Lower lobe of right lung (tissue), 2 donors: ENCODE measurements at regions not wholly inside any gene's neighbourhood (a gene's known extent, or its start where the extent isn't known, plus 50 kb on each side); places are given as distances from the start of the nearest gene placed in this dataset.

Source experiments
- ATAC-seq, 2 donors: fragments of 200-7000 bp; cut with Tn5 transposase; one replicate each; pipeline ENCODE4 v1.9.1; 2020 to 2022; ENCODE audit warnings: mild to moderate bottlenecking in 2 of 2, moderate library complexity in 2 of 2
- DNase-seq: peaks from one replicate; pipeline ENCODE4 v3.0.0-alpha.2; 2020
- H3K27ac ChIP-seq: fragments of 200-600 bp; one replicate; pipeline ENCODE4 v1.8.0; 2022
- H3K27me3 ChIP-seq: fragments of 200-600 bp; one replicate; pipeline ENCODE4 v1.8.0; 2022; ENCODE audit warnings: low read depth
- H3K36me3 ChIP-seq: fragments of 200-600 bp; one replicate; pipeline ENCODE4 v1.8.0; 2022; ENCODE audit warnings: mild to moderate bottlenecking
- H3K4me1 ChIP-seq: fragments of 200-600 bp; one replicate; pipeline ENCODE4 v1.8.0; 2022
- H3K4me3 ChIP-seq: fragments of 200-600 bp; one replicate; pipeline ENCODE4 v1.8.0; 2022; ENCODE audit warnings: mild to moderate bottlenecking
- H3K9me3 ChIP-seq: fragments of 200-600 bp; one replicate; pipeline ENCODE4 v1.8.0; 2022
- intact Hi-C: fragments of 100-400 bp; cut with DNase I; formaldehyde crosslinking; loops from one replicate; pipeline ENCODE4 v1.11.0; 2022
- TF ChIP-seq, protein P1 (sequence below): fragments of 200-600 bp; IDR thresholded peaks from one replicate; pipeline ENCODE4 v1.8.0; 2022; ENCODE audit warnings: antibody characterized with exemption, mild to moderate bottlenecking
- donor health status: DM: no; HTN: yes; CAD: no; lungs with severe emphysema.

- Histone ChIP-seq H3K27ac (no peak overlapping the region), H3K4me3 (no peak overlapping the region), H3K4me1 (no peaks in the 10 kb centered on the region), H3K9me3 (no peaks in the 10 kb centered on the region), H3K27me3 (no peaks in the 10 kb centered on the region), H3K36me3 (no peaks in the 10 kb centered on the region)
- intact Hi-C loops = no loop called here
- no peak for ATAC-seq
- DNase-seq = no peak
- TF ChIP-seq, protein P1, sequence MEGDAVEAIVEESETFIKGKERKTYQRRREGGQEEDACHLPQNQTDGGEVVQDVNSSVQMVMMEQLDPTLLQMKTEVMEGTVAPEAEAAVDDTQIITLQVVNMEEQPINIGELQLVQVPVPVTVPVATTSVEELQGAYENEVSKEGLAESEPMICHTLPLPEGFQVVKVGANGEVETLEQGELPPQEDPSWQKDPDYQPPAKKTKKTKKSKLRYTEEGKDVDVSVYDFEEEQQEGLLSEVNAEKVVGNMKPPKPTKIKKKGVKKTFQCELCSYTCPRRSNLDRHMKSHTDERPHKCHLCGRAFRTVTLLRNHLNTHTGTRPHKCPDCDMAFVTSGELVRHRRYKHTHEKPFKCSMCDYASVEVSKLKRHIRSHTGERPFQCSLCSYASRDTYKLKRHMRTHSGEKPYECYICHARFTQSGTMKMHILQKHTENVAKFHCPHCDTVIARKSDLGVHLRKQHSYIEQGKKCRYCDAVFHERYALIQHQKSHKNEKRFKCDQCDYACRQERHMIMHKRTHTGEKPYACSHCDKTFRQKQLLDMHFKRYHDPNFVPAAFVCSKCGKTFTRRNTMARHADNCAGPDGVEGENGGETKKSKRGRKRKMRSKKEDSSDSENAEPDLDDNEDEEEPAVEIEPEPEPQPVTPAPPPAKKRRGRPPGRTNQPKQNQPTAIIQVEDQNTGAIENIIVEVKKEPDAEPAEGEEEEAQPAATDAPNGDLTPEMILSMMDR = no peak
Observed at GRCh38 chr6:80923816-80924215, 817.3 kb downstream of the BCKDHB start.

DNA sequence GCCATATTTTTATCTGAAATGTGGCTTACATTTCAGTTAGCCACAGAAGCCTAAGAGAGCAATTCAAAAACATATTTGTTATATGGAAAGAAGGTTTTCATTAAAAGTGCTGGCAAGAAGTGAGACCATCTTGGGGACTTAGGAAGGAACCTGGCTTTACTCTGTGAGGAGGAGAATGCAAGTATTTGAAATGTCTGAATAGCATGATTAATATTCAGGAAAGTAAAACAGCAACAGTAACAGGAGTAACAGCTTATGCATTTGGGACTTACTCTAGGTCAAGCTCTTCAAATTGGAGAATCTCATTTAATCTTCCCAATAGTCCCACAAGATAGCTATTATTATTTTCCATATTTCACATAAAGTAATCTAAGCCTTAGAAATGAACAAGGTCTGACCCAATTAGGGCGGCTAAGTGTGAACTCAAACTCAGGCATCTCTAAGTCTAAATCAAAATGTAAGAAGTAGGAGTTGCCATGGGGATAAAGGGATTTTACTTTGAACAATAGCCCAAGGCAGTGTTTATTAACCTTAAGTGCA, 816.5 kb downstream of the BCKDHB start:
- TF ChIP-seq, protein P1 = no peak
- H3K36me3 ChIP-seq = no peaks in the 10 kb centered on the region
- no peak for ATAC-seq
- H3K27me3 ChIP-seq = no peaks in the 10 kb centered on the region
- no peak overlapping the region for H3K4me3 ChIP-seq
- H3K4me1 ChIP-seq = no peaks in the 10 kb centered on the region
- no peak overlapping the region for H3K27ac ChIP-seq
- DNase-seq = no peak
- H3K9me3 ChIP-seq = no peaks in the 10 kb centered on the region
- intact Hi-C loops = no loop called here

DNA sequence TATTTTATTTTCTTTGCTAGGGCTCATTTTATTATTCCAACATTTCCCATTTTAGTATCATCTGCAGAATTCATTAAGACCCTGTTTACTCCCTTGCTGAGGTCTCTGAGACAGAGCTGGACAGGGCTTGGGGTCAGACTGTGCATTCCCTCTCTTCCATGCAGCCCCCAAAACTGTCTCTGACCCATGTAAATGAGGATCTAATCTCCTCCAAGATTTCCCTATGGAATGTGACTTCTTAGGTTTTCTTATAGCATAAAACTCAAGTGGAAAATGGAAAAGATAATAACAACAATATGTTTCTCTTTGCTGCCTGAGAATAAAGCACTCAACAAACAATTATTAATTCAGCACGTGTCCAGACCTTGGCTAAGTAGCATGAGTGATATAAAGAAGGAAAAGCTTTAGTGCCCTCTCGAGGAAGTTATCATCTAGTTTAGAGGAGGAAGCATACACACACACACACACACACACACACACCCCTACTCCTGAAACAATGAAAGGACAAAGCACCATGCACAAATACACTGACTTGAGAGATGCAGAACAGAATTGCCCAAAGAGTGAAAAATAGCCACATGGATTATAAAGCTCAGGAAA, 815.5 kb downstream of the BCKDHB start:
- Histone ChIP-seq H3K9me3 (no peaks in the 10 kb centered on the region), H3K4me3 (no peak overlapping the region), H3K4me1 (no peaks in the 10 kb centered on the region), H3K27me3 (no peaks in the 10 kb centered on the region), H3K27ac (no peak overlapping the region), H3K36me3 (no peaks in the 10 kb centered on the region)
- intact Hi-C loops = no loop called here
- no peak for ATAC-seq
- TF ChIP-seq, protein P1 = no peak
- DNase-seq = no peak

DNA sequence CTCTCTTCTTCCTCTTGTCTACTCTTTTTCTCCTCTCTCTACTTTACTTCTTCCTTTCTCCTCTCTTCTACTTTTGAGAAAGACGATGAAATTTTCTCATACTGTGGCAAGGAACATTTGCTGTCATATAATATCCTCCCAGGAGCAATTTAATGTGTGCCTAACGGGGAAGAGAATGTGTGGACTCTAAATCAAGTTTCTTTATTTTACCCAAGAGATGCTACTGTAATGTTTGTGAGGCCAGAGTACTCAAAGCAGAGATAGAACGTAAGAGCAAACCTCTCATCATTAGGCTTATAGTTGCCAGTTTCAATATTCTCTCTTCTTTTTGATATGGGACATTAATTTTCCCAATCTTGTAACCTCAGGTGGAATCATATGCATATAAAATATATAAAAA, 801.4 kb downstream of the BCKDHB start:
- intact Hi-C loops = no loop called here
- Histone ChIP-seq H3K4me3 (no peak overlapping the region), H3K9me3 (no peaks in the 10 kb centered on the region), H3K4me1 (no peaks in the 10 kb centered on the region), H3K36me3 (no peaks in the 10 kb centered on the region), H3K27ac (no peak overlapping the region), H3K27me3 (no peaks in the 10 kb centered on the region)
- TF ChIP-seq, protein P1 = no peak
- no peak for ATAC-seq
- no peak for DNase-seq

GRCh38 chr6:80903711-80904110, 797.2 kb downstream of the BCKDHB start:
- TF ChIP-seq, protein P1 = no peak
- Histone ChIP-seq H3K9me3 (no peaks in the 10 kb centered on the region), H3K27ac (no peak overlapping the region), H3K36me3 (no peaks in the 10 kb centered on the region), H3K4me1 (no peaks in the 10 kb centered on the region), H3K27me3 (no peaks in the 10 kb centered on the region), H3K4me3 (no peak overlapping the region)
- intact Hi-C loops = no loop called here
- ATAC-seq (no peak), DNase-seq (no peak)
